HG03103 (cell line): ENCODE measurements at regions not wholly inside any gene's neighbourhood (a gene's known extent, or its start where the extent isn't known, plus 50 kb on each side); places are given as distances from the start of the nearest gene placed in this dataset.
"Not testable (repeated sequence)": the region's sequence is repeated elsewhere in the genome, so short reads cannot be mapped to it uniquely, and the experiment has no call there.

Experiments used
- ATAC-seq: cut with Tn5 transposase; IDR thresholded peaks from one replicate; pipeline ENCODE4 v1.9.1; 2021; ENCODE audit warnings: low read depth; ENCODE audit not compliant: unreplicated experiment

GRCh38 chr1:74818241-74818640 lies 85.3 kb downstream of the TYW3 start:
- no peak for ATAC-seq

GRCh38 chr1:74818661-74819456 lies 85.9 kb downstream of the TYW3 start:
- no peak for ATAC-seq

- ATAC-seq = no peak
Measured at GRCh38 chr1:74822851-74823401, 90.0 kb downstream of the TYW3 start.

DNA sequence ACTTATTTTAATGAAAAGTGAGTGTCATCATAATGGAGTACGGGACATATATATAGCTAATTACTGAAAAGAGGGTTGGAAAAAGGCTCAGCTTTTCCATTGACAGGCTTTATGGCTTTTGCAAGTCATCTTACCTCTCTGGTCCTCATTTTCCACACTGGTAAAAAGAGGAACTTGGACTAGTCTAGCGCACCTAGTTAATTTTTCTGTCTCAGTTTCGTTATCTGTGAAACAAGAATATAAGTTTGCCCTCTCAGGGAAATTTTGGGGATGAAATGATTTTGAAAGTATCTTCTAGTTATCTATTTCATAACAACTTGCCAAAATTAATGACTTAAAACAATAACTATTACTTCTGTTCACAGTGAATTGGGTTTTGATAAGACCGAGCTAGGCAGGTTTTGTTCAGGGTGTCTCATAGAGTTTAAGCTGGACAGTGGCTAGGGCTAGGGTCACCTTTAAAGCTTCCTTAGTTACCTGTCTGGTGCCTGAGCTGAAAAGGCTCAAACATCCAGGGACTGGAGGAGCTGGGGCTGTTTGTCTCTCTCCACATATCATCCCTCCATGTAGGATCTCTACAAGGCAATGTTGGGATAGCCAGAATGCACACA lies 91.7 kb downstream of the TYW3 start:
- no peak for ATAC-seq

- ATAC-seq = no peak
Measured at GRCh38 chr1:74830766-74831165, 97.8 kb downstream of the TYW3 start.

DNA sequence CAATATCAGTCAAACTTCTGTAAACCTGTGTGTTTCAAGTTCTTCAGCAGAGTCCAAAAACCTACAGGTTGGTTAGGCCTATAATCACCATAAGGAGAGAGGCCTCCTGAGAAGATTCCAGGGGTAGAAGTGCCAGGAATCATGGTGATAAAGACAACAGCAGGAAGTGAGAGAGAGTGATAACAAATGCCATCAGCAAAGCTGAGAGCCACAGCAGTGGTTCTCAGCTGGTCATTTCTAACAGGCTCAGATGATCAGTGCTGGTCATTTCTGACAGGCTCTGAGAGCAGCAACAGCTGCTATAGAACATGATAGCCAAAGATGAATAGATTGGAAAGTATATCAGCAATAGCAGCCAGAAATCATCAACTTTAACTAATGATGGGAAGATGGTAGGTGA lies 101.3 kb downstream of the TYW3 start:
- ATAC-seq = no peak

DNA sequence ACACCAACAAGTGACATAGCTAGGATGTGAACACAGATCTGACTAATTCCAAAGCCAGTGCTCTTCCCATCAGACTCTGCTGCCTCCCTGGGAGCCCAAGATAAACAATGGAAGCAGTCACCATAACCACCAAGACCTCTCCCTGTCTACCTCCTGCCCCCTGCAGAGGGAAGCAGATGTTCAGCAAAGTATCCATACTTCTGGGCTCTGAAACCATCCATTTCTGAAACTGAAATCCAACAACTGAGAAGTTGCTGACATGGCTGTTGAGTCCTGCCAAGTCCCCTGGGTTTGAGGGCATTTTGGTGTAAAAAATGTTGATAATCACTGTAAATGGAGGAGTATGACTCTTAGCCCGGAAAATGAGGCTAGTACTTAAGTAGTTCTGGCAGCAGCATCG lies 102.1 kb downstream of the TYW3 start:
- ATAC-seq = no peak

- ATAC-seq = no peak
Measured at GRCh38 chr1:74842726-74843125, 109.8 kb downstream of the TYW3 start.

DNA sequence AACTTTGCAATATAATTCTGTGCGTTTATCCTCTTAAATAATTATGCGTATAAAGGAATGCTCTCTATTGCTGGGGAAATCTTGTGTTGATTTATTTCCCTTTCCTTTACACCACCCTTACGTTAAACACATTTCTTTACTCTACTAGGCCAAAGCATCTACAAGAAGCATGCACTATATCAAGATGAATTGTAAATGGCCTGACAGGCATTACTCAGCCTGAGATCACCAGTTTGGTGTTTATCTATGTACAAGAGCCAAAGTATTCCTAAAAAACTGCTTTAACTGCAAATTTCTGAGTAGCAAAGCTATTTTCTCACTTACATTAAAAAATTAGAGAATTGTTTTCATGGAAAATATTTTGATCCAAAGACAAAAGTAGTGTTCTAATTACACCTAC lies 114.8 kb downstream of the TYW3 start:
- ATAC-seq = no peak

DNA sequence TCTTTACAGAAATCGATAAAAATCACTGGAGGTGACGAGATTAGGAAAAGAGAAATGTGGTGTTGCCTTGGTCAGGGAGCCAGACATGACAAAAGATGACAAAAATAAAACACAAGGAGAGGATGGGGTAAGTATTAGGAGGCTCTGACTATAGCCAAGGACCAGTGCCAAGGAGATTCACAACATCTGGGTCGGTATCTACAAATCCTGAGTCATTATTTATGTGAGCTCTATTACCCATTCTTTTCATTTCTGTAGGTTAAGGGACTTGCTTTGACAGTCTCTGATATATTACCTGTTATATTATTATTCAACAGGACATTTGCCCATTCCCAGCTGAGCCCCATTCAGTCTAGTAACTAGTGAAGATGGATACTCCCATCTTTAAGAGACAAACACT lies 120.8 kb downstream of the TYW3 start:
- ATAC-seq = no peak

DNA sequence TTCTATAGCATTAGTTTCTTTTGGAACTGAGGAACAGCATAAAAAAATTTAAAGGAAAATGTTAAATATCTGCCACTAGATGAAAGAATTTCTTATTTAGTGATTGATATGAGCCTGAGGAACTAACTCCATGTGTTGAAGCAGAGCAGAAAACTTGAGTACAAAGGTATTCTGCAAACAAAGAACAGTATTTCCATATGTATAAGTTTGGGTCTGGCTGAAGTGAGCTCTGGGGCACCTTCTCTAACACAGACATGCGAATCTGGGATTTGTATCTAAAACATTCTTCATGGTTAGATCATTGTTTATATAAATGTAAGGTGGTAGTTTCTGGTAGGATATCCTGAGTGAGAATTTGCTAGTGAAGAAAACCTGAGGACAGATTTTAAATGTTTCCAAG lies 123.2 kb downstream of the TYW3 start:
- ATAC-seq = no peak

- no peak for ATAC-seq
Measured at GRCh38 chr1:74857676-74858075, 124.7 kb downstream of the TYW3 start.

GRCh38 chr1:74858136-74858535 lies 125.2 kb downstream of the TYW3 start:
- peak; percentile 64 for ATAC-seq

- no peak for ATAC-seq
Measured at GRCh38 chr1:74861867-74862266, 128.9 kb downstream of the TYW3 start.

GRCh38 chr1:74869702-74870101 lies 136.8 kb downstream of the TYW3 start:
- ATAC-seq = no peak

DNA sequence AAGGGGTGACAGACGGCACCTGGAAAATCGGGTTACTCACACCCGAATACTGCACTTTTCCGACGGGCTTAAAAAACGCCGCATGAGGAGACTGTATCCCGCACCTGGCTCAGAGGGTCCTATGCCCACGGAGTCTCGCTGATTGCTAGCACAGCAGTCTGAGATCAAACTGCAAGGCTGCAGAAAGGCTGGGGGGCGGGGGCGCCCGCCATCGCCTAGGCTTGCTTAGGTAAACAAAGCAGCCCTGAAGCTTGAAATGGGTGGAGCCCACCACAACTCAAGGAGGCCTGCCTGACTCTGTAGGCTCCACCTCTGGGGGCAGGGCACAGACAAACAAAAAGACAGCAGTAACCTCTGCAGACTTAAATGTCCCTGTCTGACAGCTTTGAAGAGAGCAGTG lies 144.4 kb downstream of the TYW3 start:
- not testable (repeated sequence) for ATAC-seq

GRCh38 chr1:74895411-74895810 lies 162.5 kb downstream of the TYW3 start:
- ATAC-seq = no peak

- ATAC-seq = no peak
Measured at GRCh38 chr1:74908131-74908530, 175.2 kb downstream of the TYW3 start.

DNA sequence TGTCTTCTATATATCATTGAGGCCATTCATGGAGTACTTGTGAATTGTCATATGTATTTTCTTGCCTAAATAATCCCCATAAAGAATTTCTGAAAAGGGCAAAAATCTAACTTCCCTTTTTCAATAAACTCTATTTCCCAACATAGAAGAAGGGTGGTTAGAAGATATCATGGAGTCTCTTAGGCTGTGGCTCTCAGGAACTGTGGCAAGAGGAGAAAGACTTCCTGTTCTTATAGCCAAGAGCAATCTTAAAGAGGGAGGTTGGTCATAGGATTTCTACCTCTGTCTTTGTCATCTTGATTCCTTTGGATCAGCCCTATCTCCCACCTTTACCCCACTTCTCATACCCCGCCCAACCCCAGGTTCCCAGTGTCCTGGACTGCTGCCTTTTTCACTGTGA lies 175.8 kb downstream of the TYW3 start:
- no peak for ATAC-seq

- ATAC-seq = no peak
Measured at GRCh38 chr1:74913978-74914377, 181.0 kb downstream of the TYW3 start.

- ATAC-seq = no peak
Measured at GRCh38 chr1:74933500-74933899, 200.5 kb downstream of the TYW3 start.

- ATAC-seq = no peak
Measured at GRCh38 chr1:74935446-74935845, 198.7 kb upstream of the LHX8 start.
